Astrocyte (in vitro differentiated cells and primary cell): ENCODE measurements at regions not wholly inside any gene's neighbourhood (a gene's known extent, or its start where the extent isn't known, plus 50 kb on each side); places are given as distances from the start of the nearest gene placed in this dataset.

Experiments used
- DNase-seq: peaks from one replicate; pipeline ENCODE4 v3.0.0-alpha.2; 2010; ENCODE audit warnings: low read depth
- FAIRE-seq: peaks from 2 replicates; lab custom pipeline; 2011; peaks lifted over from hg19 to GRCh38; lab: Jason Lieb, UNC
- H2AFZ ChIP-seq: 2 replicates; pipeline ENCODE4 v1.6.0; 2012; ENCODE audit warnings: low read depth, low read length, inconsistent platforms
- H3K27ac ChIP-seq: 2 replicates; pipeline ENCODE4 v1.5.1; 2011; ENCODE audit warnings: low read depth, low read length, inconsistent platforms
- H3K27me3 ChIP-seq: 2 replicates; pipeline ENCODE4 v1.6.0; 2011; ENCODE audit warnings: low read length, inconsistent platforms; ENCODE audit not compliant: insufficient read depth
- H3K36me3 ChIP-seq: 2 replicates; pipeline ENCODE4 v1.5.1; 2011; ENCODE audit warnings: low read length, inconsistent platforms; ENCODE audit not compliant: insufficient read depth
- H3K4me1 ChIP-seq: 2 replicates; pipeline ENCODE4 v1.5.1; 2011; ENCODE audit warnings: low read length, inconsistent platforms; ENCODE audit not compliant: insufficient read depth
- H3K4me2 ChIP-seq: 2 replicates; pipeline ENCODE4 v1.6.0; 2012; ENCODE audit warnings: low read length, inconsistent platforms
- H3K4me3 ChIP-seq: 2 replicates; pipeline ENCODE4 v1.5.1; 2011; ENCODE audit warnings: low read depth, mild to moderate bottlenecking, low read length, inconsistent platforms; ENCODE audit not compliant: insufficient read depth
- H3K79me2 ChIP-seq: 2 replicates; pipeline ENCODE4 v1.6.0; 2012; ENCODE audit warnings: mild to moderate bottlenecking, low read length, inconsistent platforms; ENCODE audit not compliant: insufficient read depth
- H3K9ac ChIP-seq: 2 replicates; pipeline ENCODE4 v1.6.0; 2012; ENCODE audit warnings: mild to moderate bottlenecking, low read length, inconsistent platforms
- H3K9me3 ChIP-seq: 2 replicates; pipeline ENCODE4 v1.5.1; 2012; ENCODE audit warnings: low read depth, mild to moderate bottlenecking, low read length, inconsistent platforms; ENCODE audit not compliant: insufficient read depth
- H4K20me1 ChIP-seq: 2 replicates; pipeline ENCODE4 v1.6.0; 2012; ENCODE audit warnings: low read length, inconsistent platforms; ENCODE audit not compliant: insufficient read depth
- H3K27ac Mint-ChIP-seq: one replicate; pipeline ENCODE4 v1.8.0; 2021; ENCODE audit warnings: mild to moderate bottlenecking, mixed read lengths; ENCODE audit not compliant: unreplicated experiment
- H3K27me3 Mint-ChIP-seq: one replicate; pipeline ENCODE4 v1.8.0; 2021; ENCODE audit warnings: low read depth, mixed read lengths; ENCODE audit not compliant: unreplicated experiment
- H3K36me3 Mint-ChIP-seq: one replicate; pipeline ENCODE4 v1.8.0; 2021; ENCODE audit warnings: low read depth, mixed read lengths; ENCODE audit not compliant: unreplicated experiment
- H3K4me1 Mint-ChIP-seq: one replicate; pipeline ENCODE4 v1.8.0; 2021; ENCODE audit warnings: low read depth, mixed read lengths; ENCODE audit not compliant: unreplicated experiment
- H3K4me3 Mint-ChIP-seq: one replicate; pipeline ENCODE4 v1.8.0; 2021; ENCODE audit warnings: mild to moderate bottlenecking, moderate library complexity, mixed read lengths; ENCODE audit not compliant: unreplicated experiment
- H3K9me3 Mint-ChIP-seq: one replicate; pipeline ENCODE4 v1.8.0; 2021; ENCODE audit warnings: mild to moderate bottlenecking, mixed read lengths; ENCODE audit not compliant: unreplicated experiment
- EZH2 ChIP-seq: IDR thresholded peaks from 2 replicates; pipeline ENCODE4 v1.6.1; 2012; ENCODE audit warnings: mild to moderate bottlenecking, low read length, inconsistent platforms; ENCODE audit not compliant: insufficient read depth
- TF ChIP-seq, protein P1 (sequence below): IDR thresholded peaks from 2 replicates; pipeline ENCODE4 v1.5.1; 2011; ENCODE audit warnings: low read depth, mild to moderate bottlenecking, inconsistent platforms, low read length, moderate library complexity; ENCODE audit not compliant: insufficient read depth

GRCh38 chr13:104810242-104810641, 1725.2 kb downstream of the EFNB2 start:
- no peaks in the 10 kb centered on the region for H3K9me3 ChIP-seq
- Mint-ChIP-seq H3K4me3 (no peak overlapping the region), H3K27ac (no peak overlapping the region), H3K4me1 (no peaks in the 10 kb centered on the region), H3K27me3 (no peaks in the 10 kb centered on the region), H3K36me3 (no peaks in the 10 kb centered on the region), H3K9me3 (no peaks in the 10 kb centered on the region)
- H4K20me1 ChIP-seq: no peaks in the 10 kb centered on the region
- H3K4me3 ChIP-seq: no peak overlapping the region
- no peaks in the 10 kb centered on the region for H3K4me1 ChIP-seq
- H3K9ac ChIP-seq: no peak overlapping the region
- TF ChIP-seq EZH2: no peak
- TF ChIP-seq, protein P1, sequence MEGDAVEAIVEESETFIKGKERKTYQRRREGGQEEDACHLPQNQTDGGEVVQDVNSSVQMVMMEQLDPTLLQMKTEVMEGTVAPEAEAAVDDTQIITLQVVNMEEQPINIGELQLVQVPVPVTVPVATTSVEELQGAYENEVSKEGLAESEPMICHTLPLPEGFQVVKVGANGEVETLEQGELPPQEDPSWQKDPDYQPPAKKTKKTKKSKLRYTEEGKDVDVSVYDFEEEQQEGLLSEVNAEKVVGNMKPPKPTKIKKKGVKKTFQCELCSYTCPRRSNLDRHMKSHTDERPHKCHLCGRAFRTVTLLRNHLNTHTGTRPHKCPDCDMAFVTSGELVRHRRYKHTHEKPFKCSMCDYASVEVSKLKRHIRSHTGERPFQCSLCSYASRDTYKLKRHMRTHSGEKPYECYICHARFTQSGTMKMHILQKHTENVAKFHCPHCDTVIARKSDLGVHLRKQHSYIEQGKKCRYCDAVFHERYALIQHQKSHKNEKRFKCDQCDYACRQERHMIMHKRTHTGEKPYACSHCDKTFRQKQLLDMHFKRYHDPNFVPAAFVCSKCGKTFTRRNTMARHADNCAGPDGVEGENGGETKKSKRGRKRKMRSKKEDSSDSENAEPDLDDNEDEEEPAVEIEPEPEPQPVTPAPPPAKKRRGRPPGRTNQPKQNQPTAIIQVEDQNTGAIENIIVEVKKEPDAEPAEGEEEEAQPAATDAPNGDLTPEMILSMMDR: no peak
- no peak overlapping the region for H2AFZ ChIP-seq
- no peak overlapping the region for H3K4me2 ChIP-seq
- H3K79me2 ChIP-seq: no peaks in the 10 kb centered on the region
- no peaks in the 10 kb centered on the region for H3K27me3 ChIP-seq
- FAIRE-seq (no peak), DNase-seq (no peak)
- no peak overlapping the region for H3K27ac ChIP-seq
- H3K36me3 ChIP-seq: no peaks in the 10 kb centered on the region

GRCh38 chr13:104809483-104809882, 1726.0 kb downstream of the EFNB2 start:
- DNase-seq: peak; percentile 42
- H3K4me1 ChIP-seq: no peaks in the 10 kb centered on the region
- Mint-ChIP-seq H3K27me3 (no peaks in the 10 kb centered on the region), H3K27ac (no peak overlapping the region), H3K4me1 (no peaks in the 10 kb centered on the region), H3K9me3 (no peaks in the 10 kb centered on the region), H3K4me3 (no peak overlapping the region), H3K36me3 (no peaks in the 10 kb centered on the region)
- H3K9ac ChIP-seq: no peak overlapping the region
- H3K27ac ChIP-seq: no peak overlapping the region
- H3K27me3 ChIP-seq: no peaks in the 10 kb centered on the region
- no peaks in the 10 kb centered on the region for H3K36me3 ChIP-seq
- H4K20me1 ChIP-seq: no peaks in the 10 kb centered on the region
- no peak overlapping the region for H3K4me3 ChIP-seq
- H2AFZ ChIP-seq: no peak overlapping the region
- H3K79me2 ChIP-seq: no peaks in the 10 kb centered on the region
- no peaks in the 10 kb centered on the region for H3K9me3 ChIP-seq
- no peak for FAIRE-seq
- no peak overlapping the region for H3K4me2 ChIP-seq
- no peak for TF ChIP-seq EZH2
- TF ChIP-seq, protein P1: no peak

DNA sequence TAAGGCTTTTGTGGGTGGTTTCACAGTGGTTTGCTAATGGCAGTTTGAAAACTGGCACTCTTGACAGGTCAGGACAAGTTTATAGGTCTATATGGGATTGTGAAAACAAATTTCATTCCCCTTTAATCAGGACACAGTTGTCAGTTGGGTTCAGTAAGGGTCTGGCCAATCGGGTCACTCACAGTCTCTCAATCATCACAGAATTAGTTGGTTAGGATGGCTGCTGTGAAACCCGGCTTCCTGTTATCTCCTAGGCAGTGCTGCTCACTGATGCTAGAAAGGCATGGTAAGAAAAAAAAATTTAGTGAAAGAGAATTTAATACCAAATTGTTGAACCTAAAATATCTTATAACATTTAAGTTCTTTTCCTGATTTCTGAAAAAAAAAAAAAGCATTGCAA, 1730.1 kb downstream of the EFNB2 start:
- H3K36me3 ChIP-seq: no peaks in the 10 kb centered on the region
- H3K4me3 ChIP-seq: no peak overlapping the region
- no peak overlapping the region for H3K27ac ChIP-seq
- H4K20me1 ChIP-seq: no peaks in the 10 kb centered on the region
- no peak overlapping the region for H2AFZ ChIP-seq
- no peaks in the 10 kb centered on the region for H3K9me3 ChIP-seq
- Mint-ChIP-seq H3K27ac (no peak overlapping the region), H3K9me3 (no peaks in the 10 kb centered on the region), H3K4me3 (no peak overlapping the region), H3K36me3 (no peaks in the 10 kb centered on the region), H3K27me3 (no peaks in the 10 kb centered on the region), H3K4me1 (no peaks in the 10 kb centered on the region)
- no peaks in the 10 kb centered on the region for H3K4me1 ChIP-seq
- FAIRE-seq (no peak), DNase-seq (no peak)
- no peak overlapping the region for H3K4me2 ChIP-seq
- no peaks in the 10 kb centered on the region for H3K79me2 ChIP-seq
- TF ChIP-seq EZH2: no peak
- TF ChIP-seq, protein P1: no peak
- no peak overlapping the region for H3K9ac ChIP-seq
- no peaks in the 10 kb centered on the region for H3K27me3 ChIP-seq
